ENCODE measurements at regions not wholly inside any gene's neighbourhood (a gene's known extent, or its start where the extent isn't known, plus 50 kb on each side); places are given as distances from the start of the nearest gene placed in this dataset.

DNA sequence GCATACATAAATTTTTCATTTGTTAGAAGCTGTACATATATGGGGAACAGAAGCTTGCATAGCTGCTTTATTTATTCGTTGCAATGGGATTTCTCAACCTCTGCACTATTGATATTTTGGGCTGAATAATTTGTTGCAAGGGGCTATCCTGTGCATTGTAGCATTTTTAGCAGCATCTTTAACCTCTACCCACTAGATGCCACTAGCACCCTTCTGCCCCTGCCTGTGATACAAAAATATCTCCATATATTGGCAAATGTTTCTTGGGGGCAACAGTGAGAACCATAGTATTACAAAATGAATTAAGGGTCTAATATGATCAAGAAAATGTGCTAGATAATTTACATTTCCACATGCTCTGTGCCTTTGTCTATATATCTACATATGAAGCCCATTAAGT is 1401.0 kb downstream of the CDH11 start:
- H3K36me3 Mint-ChIP-seq (ENCODE audit: low read depth) = no peaks in the 10 kb centered on the region
- TF ChIP-seq, protein P1, sequence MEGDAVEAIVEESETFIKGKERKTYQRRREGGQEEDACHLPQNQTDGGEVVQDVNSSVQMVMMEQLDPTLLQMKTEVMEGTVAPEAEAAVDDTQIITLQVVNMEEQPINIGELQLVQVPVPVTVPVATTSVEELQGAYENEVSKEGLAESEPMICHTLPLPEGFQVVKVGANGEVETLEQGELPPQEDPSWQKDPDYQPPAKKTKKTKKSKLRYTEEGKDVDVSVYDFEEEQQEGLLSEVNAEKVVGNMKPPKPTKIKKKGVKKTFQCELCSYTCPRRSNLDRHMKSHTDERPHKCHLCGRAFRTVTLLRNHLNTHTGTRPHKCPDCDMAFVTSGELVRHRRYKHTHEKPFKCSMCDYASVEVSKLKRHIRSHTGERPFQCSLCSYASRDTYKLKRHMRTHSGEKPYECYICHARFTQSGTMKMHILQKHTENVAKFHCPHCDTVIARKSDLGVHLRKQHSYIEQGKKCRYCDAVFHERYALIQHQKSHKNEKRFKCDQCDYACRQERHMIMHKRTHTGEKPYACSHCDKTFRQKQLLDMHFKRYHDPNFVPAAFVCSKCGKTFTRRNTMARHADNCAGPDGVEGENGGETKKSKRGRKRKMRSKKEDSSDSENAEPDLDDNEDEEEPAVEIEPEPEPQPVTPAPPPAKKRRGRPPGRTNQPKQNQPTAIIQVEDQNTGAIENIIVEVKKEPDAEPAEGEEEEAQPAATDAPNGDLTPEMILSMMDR (IDR thresholded peaks at IDR 0.05; ENCODE audit: unreplicated experiment in 3 of 3) = peak in 1 of 3 experiments; percentile 19
- H3K4me1 Mint-ChIP-seq = no peaks in the 10 kb centered on the region
- no peak overlapping the region for H3K4me3 Mint-ChIP-seq
- H3K27me3 Mint-ChIP-seq (ENCODE audit: low read depth) = no peaks in the 10 kb centered on the region
- no peaks in the 10 kb centered on the region for H3K9me3 Mint-ChIP-seq
- no peak overlapping the region for H3K27ac Mint-ChIP-seq

DNA sequence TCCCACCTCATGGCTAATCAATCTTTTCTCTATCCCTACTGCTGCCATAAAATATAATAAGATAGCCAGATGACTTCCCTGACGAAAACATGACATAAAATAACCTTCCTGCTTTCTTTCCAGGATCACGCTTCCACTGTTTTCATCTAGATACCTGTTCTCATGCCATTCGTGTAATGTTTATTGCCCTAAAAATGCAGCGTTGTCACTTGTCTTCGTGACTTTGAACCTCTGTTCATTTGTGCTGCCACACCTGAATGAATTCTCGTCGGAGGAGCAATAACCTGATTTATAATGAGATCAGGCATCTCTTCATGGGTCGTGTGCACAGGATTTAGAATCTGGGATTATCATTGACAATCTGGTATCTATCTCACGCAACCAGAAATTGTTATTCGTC is 1401.9 kb downstream of the CDH11 start:
- H3K4me3 Mint-ChIP-seq = no peak overlapping the region
- H3K27me3 Mint-ChIP-seq (ENCODE audit: low read depth) = no peaks in the 10 kb centered on the region
- H3K36me3 Mint-ChIP-seq (ENCODE audit: low read depth) = no peaks in the 10 kb centered on the region

DNA sequence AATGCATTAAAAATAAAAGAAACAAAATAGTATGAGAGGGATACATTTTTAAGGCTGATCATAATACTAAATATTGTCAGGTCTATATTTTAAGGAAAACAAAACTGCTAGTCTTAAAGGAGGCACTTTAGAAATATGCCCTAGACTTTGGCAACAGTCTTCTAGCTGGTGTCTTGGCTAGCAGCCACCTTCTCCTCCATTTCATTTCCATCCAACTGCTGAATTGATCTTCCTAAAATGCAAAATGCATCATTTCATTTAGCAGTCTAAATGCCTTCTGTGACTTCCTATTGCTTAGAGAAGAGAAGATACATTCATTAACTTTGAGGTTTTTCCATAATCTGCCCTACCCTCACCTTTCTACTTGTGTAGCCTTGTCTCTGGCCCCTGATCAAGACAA is 1404.1 kb downstream of the CDH11 start:
- Mint-ChIP-seq H3K4me1 (no peaks in the 10 kb centered on the region), H3K4me3 (no peak overlapping the region), H3K36me3 (ENCODE audit: low read depth) (no peaks in the 10 kb centered on the region), H3K9me3 (no peaks in the 10 kb centered on the region), H3K27me3 (ENCODE audit: low read depth) (peaks cover 4% of the 10 kb centered on the region), H3K27ac (no peak overlapping the region)
- TF ChIP-seq, protein P1 (IDR thresholded peaks at IDR 0.05; ENCODE audit: unreplicated experiment in 3 of 3) = no peak

More for the DNA sequence above, 1401.9 kb downstream of the CDH11 start:
- Mint-ChIP-seq H3K9me3 (no peaks in the 10 kb centered on the region), H3K4me1 (no peaks in the 10 kb centered on the region), H3K27ac (no peak overlapping the region)
- TF ChIP-seq, protein P1 (IDR thresholded peaks at IDR 0.05; ENCODE audit: unreplicated experiment in 3 of 3) = no peak

DNA sequence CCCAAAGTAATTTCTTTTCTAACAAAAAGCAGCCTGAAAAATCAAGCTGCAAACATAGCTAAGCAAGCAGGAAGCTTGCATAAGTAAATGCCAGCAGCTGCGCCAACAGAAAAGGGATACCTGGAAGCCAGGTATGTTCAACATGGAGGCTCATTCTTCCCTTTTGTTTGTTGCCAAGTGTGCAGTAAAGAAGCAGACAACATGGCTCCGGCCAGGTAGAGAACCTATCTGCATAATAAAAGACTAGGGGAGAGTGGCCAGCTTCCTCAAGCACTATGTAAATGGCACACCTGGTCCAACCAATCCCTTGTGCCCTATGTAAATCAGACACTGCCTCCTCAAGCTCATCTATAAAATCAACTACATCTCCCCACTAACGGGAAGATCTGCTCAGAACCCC is 1407.0 kb downstream of the CDH11 start:
- Mint-ChIP-seq H3K27ac (no peak overlapping the region), H3K9me3 (no peaks in the 10 kb centered on the region), H3K4me1 (no peaks in the 10 kb centered on the region), H3K27me3 (ENCODE audit: low read depth) (peaks cover 4% of the 10 kb centered on the region), H3K4me3 (no peak overlapping the region), H3K36me3 (ENCODE audit: low read depth) (no peaks in the 10 kb centered on the region)
- TF ChIP-seq, protein P1 (IDR thresholded peaks at IDR 0.05; ENCODE audit: unreplicated experiment in 3 of 3) = no peak

DNA sequence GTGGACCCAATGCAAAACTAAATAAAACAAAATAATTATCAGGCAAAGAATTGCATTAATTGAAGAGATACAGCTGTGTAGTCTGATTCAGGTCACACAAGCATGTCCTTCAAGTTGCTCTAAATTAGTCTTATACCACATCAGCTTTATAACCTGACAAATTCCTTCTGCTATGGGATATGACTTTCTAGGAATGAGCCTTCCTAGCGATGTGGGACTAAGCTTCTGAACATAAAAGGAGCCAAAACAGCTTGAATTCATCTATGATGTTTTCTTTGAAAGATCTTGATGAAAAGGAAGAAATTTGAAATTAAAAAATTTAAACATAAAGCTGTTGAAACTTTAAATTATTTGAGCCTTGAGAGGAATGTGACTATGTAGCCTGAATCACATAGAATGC is 1409.1 kb downstream of the CDH11 start:
- Mint-ChIP-seq H3K27ac (no peak overlapping the region), H3K9me3 (no peaks in the 10 kb centered on the region), H3K4me1 (no peaks in the 10 kb centered on the region), H3K27me3 (ENCODE audit: low read depth) (peaks cover 4% of the 10 kb centered on the region), H3K4me3 (no peak overlapping the region), H3K36me3 (ENCODE audit: low read depth) (no peaks in the 10 kb centered on the region)
- TF ChIP-seq, protein P1 (IDR thresholded peaks at IDR 0.05; ENCODE audit: unreplicated experiment in 3 of 3) = no peak

DNA sequence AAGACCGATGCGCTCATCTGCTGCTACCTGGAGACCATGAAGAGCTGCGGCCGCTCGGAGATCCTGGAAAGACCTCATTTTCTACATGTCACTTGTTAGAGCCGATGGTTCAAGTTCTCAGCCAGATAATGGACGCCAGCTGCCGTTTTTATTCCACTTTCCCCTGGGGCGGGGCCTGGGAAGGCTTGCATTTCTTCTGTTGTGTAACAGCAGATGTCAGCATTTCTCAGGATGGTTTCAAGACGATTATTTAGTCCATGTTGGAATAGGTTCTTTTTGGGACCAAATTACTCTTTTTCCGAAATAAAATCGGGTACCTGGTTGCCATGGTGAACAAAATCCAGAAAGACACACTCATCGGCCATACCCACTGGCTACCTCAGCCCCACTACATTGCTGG is 1418.3 kb downstream of the CDH11 start:
- Mint-ChIP-seq H3K27ac (peak overlapping the region in 1 of 3 experiments; percentile 72), H3K4me1 (no peaks in the 10 kb centered on the region), H3K9me3 (peaks cover 2% of the 10 kb centered on the region), H3K4me3 (no peak overlapping the region), H3K36me3 (ENCODE audit: low read depth) (no peaks in the 10 kb centered on the region), H3K27me3 (ENCODE audit: low read depth) (no peaks in the 10 kb centered on the region)
- TF ChIP-seq, protein P1 (IDR thresholded peaks at IDR 0.05; ENCODE audit: unreplicated experiment in 3 of 3) = no peak

Data from nephron (organoid).